ENCODE measurements at regions not wholly inside any gene's neighbourhood (a gene's known extent, or its start where the extent isn't known, plus 50 kb on each side); places are given as distances from the start of the nearest gene placed in this dataset.

- TF ChIP-seq CTCF (IDR thresholded peaks at IDR 0.05) (no peak), EZH2 (IDR thresholded peaks at IDR 0.05; ENCODE audit: borderline replicate concordance, insufficient read depth, low read depth, low read length, poor library complexity, severe bottlenecking) (no peak)
Measured at GRCh38 chr21:27839512-27840115, 872.7 kb upstream of the ADAMTS5 start.
